SKM-1 treated with dmso at 0.1 percent for 144 hours (cell line): ENCODE measurements at regions not wholly inside any gene's neighbourhood (a gene's known extent, or its start where the extent isn't known, plus 50 kb on each side); places are given as distances from the start of the nearest gene placed in this dataset.
"Not testable (repeated sequence)": the region's sequence is repeated elsewhere in the genome, so short reads cannot be mapped to it uniquely, and the experiment has no call there.

Experiments used
- DNase-seq: peaks from one replicate; lab custom pipeline; 2025; ENCODE audit not compliant: unreplicated experiment; lab: John Stamatoyannopoulos, UW

DNA sequence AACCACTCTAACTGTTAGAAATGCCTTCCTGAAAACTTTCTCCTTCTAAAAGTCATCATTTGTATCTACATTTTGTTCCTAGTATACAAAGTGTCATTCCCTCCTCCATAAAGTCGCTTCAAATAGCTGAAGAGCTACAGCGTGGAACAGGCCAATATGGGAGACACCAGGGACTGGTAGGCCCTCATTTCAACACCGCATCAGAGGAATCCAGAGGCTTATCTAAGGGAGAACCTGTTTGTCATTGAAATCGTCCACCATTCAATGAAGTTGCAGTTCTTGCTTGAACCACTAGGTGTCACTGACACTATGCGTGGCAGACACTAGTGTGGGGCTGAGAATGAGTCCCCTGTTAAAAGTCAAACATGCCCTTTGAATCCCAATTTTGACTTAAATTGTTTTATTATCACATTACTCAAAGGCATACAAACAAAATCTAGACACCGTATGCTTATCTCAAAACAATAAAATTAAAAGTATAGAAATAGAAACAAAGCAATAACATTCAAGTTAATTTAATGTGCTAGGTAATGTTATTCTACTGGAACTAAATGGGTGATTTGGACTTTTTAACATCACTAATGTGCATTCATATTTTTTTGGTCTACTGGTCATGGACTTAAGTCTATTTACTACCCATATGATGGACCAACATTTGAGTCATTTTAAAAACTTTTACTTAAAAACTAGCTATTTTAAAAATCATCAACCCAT, 182.3 kb downstream of the FCRL5 start:
- DNase-seq: peak; percentile 58

DNA sequence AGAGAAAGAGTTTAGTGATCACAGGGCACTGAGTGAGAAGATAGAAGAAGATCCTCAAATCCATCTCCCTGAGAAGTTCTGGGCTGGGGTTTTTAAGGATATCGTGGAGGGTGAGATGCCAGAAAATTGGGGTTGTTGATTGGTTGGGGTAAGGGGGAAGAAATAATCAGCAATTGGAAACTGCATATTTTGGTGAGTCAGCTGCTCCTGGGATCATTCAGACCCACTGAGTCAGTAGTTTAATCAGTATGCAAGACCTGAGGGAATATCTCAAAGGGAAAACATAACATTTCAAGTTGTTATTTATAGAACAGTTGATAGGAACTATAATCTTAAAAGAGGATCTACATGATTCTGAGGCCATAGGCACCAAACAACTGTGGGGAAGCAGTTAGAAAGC, 183.4 kb downstream of the FCRL5 start:
- DNase-seq: not testable (repeated sequence)

DNA sequence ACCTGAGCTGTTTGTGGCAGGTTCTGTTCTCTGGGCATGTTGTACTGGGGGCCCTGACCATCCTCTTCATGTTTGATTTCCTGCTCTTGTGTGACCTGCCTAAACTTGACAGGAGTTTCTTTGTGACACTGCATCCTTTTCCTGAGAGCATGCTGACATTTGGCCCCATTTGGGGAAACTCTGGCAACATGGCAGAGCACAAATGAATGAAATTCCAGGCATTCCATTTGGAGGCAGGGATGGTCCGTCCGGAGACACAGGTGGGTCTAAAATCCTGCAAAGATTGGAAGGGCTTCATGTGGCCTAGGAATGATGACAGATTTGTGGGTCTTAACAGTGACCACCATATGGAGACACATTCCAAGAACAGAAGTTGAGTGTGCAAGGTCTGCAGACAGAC, 184.0 kb downstream of the FCRL5 start:
- DNase-seq: no peak

DNA sequence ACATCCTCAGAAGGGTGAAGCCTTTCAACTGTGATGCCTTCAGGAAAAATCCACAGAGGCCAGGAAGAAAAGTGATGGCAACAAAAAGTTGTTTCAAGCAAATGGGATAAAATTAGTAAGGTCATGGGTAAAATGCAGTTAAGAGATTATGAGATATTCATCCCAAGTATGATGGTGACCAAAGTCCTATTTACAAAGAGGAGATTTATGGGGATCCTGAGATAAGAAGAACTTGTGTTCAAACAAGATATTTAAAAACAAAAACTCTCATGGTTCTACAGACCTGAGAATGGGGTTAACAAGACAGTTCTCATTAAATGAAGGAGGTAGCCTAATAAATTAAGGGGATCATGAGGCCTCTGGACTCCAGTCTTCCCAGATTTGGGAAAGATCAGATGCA, 184.4 kb downstream of the FCRL5 start:
- no peak for DNase-seq

DNA sequence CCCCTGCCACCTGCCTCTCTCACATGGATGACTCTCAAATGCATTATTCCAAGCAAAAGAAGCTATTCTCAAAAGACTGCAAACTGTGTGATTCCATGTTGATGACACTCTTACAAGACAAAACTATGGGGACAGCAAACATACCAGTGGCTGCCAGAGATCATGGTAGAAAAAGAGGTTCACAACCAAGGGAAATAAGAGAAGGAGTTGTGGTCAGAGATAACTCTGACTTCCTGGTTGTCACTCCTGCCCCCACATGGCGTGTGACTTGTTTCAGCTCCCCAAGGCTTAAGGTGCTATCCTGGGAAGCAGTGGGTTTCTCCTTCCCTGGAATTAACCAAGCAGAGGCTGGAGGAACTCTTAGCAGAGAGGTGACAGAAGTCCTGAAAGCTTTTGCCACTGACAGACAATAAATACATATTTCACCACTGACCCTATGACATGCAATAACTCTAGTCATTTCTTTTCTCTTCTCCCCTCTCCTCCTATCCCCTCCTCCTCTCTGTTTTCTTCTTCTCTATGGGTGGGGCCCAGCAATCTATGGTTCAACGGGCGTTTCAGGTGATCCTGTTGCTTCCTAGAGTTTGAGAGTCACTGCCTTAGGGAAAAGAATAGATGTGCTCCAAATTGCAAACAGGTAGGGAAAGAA, 185.1 kb downstream of the FCRL5 start:
- DNase-seq: peak; percentile 25

DNA sequence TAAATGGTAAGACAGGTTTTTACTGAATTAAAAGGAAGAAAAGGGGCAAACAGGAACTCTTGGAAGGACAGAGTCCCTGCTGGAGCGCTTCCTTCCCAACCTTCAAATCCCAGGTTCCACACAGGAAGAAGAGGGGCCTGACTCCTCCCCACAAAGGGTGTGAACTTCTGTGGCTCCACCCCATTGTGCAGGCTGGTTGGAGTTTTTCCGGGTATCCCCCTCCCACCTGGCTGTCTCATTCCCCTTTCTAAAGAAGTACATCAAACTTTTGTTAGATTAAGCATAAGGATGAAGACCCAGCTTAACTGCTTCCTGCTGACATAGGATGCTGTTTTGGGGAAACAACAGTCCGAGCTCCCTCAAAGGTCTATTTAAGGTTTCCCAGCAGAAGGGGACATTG, 187.7 kb downstream of the FCRL5 start:
- DNase-seq: no peak

DNA sequence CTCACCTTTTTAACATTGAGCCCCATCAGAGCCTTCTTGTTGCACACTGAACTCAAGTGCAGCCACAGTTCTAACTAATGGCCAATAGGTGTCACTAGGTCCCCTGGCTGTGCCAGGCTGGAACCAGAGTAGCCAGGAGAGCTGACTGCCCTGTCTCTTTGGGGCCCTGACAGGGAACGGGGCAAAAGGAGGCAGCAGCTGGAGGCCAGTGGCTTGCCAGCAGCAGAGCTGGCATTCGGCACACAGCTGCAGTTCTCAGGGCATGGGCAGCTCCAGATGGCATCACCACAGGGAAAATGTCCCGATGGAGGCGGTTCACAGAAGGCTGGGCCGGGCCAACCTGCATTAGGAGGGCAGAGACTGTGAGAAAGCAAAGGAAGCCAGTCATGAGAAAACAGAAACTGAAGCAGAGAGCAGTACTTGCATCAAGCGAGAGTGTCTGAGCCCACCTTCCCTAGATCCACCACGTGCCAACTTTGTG, 188.6 kb downstream of the FCRL5 start:
- DNase-seq: peak; percentile 78

DNA sequence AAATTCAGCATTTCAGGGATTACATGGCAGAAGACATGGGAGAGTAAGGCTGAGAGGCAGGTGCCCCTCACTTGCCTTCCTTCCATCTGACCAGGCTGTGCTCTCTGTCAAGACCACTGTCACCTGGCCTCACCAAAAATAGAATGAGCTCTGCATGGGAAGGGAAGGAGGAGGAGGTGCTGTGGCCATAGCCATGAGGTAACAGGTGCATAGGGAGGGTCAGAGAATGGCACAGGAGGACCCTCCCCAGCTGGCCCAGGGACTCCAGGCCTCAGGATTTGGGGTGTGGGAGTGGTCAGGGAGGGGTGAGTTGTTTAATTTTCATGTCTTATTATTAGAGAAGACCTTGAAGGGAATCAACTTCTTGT, 192.3 kb downstream of the FCRL5 start:
- no peak for DNase-seq

DNA sequence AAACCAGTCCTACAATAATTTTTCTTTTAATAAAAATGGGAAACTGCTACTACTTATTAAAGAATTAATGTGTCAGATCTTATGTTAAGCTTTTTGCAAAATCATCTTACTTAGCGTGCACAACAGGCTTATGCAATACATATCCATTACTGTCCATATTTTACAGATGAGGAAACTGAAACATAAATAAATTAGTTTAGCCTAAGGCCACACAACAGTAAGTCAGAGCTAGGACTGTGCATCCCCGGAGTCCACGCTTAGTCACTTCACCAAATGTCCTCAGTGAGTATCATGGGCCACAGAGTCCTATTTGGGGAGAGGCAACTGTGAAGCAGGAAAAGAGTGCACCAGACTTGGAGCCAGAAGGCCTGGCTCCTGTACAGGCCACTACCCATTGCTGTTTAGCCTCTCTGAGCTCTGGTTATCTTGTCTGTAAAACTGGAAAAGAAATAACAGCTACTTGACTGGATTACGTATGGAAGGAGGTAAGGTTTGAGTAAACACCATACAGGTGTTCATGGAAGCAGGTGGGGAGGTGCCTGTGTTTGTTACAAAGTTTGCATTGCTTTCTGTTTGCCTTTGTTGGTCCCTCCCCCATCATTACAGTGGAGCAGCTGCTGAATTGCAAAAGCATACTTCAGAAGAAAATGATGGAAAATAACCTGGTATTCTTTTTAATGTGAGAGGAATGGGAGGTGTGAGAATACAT, 192.8 kb downstream of the FCRL5 start:
- DNase-seq: no peak

DNA sequence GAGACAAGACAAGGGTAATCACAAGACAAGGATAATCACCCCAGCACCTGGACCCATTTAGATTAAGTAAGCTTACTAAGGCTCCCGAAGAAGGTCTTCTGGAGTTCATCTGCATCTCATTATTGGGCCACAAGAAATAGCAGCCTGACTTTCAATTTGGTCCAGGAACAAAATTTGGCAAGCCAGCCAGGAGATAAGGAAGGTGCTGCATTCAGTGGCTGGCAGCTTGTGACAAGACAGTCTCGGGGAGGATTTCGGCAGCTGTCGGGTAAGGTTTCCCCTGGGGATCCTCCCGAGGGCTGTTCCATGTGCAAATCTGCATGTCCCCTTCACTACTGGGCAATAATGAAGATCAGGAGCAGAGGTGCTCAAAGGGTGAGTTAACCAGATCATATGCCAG, 195.2 kb downstream of the FCRL5 start:
- no peak for DNase-seq

DNA sequence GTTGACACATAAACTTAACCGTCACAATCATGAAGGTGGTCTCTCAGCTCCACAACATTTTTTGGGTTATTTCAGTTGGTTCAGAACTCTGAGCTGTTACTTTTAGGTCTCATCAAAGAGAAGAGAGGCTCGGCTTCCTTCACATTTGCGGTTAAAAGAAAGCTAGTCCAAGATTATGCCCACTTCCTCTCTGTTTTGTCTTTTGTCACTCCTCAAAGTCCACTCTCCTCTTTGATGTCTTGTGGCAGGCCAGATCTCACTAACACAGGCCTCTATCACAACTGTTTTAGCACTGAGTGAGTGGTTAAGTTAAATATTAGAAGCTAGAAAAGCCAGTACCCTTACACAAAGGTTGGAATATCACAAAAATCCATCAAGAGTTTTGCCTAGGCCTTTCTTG, 195.7 kb downstream of the FCRL5 start:
- no peak for DNase-seq

DNA sequence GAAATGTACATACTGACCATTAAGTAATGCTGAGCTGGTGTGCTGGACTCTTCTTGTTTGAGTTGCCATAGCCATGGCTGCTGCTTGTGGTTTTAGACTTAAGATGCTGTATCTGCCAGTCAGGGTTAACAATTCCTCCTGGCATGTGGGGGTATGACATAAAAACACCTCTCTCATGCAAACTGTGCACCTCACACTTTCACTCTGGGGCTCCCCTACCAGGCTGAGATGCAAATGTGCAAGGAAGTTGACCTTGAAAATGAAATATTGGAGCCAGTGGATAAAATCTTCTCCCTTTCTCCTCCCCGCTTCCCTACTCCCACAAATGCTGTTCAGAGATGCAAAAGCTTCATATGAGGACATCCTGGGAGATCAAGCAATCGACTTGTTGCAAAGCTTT, 198.8 kb downstream of the FCRL5 start:
- DNase-seq: no peak

DNA sequence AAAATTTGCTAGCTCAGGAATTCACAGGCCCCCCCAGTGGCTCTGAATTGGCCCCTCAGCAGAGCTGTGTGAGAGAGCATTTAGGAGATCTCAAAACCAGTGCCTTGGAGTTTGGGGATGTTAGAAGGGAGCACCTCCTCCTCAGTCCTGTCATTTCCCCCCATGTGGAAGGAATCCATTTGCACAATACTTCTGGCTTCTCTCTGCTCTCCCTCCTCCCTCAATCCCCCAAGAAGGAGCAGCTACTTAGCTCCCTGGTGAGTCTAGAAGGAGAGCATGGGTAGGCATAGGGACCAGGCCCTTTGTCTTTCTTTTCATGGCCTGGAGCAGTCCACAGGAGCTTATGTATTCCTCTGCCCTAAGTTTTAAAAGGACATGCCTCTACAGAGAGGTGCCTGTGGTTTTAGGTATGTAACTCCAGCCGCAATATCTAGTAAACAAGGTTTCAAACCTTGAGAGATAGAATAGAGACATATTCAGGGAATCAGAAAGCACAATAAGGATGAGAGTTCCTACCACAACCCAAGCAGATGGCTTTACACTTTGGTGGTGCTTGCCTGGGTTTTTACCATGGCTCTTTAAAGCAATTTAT, 199.4 kb downstream of the FCRL5 start:
- DNase-seq: no peak

DNA sequence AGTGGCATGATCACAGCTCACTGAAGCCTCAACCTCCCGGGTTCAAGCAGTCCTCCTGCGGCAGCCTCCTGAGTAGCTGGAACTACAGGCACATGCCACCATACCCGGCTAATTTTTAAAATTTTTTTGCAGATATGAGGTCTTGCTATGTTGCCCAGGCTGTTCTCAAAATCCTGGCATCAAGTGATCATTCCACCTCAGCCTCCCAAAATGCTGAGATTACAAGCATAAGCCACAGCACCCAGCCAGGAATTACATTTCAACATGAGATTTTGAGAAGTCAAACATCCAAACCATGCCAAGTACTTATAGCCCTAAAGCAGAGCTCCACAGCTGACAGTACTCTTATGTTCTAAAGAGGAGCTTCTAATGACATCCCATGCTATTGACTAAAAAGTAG, 200.1 kb downstream of the FCRL5 start:
- no peak for DNase-seq

DNA sequence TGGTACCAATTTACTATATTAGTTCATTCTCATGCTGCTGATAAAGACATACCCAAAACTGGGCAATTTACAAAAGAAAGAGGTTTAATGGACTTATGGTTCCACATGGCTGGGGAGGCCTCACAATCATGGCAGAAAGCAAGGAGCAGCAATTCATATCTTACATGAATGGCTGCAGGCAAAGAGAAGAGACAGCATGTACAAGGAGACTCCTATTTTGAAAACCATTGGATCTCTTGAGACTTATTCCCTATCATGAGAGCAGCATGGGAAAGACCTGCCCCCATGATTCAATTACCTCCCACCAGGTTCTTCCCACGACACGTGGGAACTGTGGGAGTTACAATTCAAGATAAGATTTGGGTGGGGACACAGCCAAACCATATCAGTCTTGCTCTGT, 200.5 kb downstream of the FCRL5 start:
- not testable (repeated sequence) for DNase-seq

DNA sequence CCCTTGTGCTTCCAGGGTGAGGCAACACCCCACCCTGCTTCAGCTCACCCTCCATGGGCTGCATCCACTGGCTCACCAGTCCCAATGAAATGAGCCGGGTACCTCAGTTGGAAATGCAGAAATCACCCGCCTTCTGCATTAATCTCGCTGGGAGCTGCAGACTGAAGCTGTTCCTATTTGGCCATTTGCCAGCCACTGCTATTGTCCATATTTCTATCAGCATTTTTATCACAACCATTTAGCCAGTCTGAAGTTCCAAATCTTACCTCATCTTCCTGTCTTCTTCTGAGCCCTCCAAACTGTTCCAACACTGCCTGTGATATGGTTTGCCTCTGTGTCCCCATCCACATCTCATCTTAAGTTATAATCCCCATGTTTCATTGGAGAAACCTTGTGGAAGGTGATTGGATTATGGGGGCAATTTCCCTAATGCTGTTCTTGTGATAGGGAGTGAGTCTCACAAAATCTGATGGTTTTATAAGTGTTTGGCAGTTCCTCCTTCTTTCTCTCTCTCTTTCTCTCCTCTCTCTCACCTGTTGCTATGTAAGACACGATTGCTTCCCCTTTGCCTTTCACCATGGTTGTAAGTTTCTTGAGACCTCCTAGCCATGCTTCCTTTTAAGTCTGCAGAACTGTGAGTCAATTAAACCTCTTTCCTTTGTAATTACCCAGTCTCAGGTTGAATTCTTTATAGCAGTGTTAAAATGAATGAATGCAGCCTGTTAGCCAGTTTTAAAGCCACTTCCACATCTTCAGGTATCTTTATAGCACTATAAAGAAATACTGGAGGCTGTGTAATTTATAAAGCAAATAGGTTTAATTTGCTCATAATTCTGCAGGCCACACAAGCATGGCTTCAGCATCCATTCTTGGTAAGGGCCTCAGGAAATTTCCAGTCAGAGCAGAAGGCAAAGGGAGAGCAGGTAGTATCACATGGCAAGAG, 203.5 kb downstream of the FCRL5 start:
- no peak for DNase-seq

DNA sequence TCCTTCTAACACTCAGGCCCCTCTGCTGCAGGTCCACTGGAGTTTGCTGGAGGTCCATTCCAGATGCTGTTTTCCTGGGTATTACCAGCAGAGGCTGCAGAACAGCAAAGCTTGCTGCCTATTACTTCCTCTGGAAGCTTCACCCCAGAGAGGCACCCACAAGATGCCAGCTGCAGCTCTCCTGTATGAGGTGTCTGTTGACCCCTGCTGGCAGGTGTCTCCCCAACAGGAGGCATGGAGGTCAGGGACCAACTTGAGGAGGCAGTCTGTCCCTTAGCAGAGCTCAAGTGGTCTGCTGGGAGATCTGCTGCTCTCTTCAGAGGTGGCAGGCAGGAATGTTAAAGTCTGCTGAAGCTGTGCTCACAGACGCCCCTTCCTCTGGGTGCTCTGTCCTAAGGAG, 204.8 kb downstream of the FCRL5 start:
- no peak for DNase-seq

DNA sequence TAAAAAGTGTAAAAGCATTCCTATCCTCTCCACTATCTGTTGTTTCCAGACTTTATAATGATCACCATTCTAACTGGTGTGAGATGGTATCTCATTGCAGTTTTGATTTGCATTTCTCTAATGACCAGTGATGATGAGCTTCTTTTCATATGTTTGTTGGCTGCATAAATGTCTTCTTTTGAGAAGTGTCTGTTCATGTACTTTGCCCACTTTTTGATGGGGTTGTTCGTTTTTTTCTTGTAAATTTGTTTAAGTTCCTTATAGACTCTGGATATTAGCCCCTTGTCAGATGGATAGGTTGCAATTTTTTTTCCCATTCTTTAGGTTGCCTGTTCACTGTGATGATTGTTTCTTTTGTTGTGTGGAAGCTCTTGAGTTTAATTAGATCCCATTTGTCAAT, 199.6 kb upstream of the ETV3 start:
- DNase-seq: not testable (repeated sequence)

DNA sequence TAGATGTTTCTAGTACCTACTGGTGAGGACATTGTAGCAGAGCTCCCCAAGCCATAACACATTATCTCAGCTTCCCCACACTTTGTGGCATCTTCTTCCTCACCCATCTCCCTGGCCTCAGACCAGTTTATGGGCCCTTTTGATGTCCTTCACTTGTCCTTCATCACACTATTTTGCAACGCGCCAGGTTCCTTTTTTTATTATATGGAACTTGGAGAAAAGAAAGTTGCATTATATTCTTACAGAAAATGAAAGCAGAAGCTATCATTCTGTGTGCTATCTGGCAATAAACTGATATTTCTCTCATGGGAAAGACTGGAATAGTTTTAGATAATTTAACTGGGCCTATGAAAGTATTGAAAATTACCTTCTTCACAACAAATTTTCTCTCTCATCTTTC, 196.9 kb upstream of the ETV3 start:
- DNase-seq: peak; percentile 29

DNA sequence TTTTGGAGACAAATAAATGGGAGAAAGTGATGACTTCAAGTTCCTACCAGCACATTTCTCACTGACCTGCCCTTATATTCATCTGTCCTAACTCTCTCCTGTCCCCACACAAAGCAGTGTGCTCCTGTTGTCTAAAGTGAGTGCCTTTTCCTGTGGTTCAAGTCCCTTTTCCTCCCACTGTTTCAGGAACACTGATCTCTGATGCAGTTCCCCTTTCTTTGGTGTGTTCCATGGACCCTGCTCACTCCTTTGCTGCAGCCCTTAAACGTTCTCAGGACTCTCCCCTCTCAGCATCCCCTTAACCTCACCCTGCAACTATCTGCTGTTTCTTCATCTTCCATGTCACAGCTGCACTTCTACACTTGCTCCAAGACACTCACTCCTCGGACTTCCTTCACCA, 195.8 kb upstream of the ETV3 start:
- no peak for DNase-seq

DNA sequence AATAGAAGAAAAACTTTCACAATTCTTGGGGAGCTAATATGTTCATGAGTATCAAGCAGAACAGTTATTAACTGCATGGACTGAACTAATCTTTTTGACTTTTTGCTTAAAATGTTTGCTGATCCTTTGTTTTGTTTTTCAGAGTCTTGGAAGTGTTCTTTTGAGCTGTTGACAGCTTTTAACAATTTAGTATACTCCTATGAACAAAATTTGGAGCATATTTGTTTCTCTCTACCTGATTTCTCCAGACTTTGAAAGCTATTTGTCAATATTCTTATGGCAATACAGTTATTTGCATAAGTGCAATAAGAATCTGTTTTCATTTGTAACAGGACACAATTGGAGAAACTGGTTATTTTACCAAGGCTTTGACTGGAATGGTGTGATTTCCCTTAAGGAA, 192.0 kb upstream of the ETV3 start:
- not testable (repeated sequence) for DNase-seq
